OCI-LY7 (cell line): ENCODE measurements at regions not wholly inside any gene's neighbourhood (a gene's known extent, or its start where the extent isn't known, plus 50 kb on each side); places are given as distances from the start of the nearest gene placed in this dataset.

Experiments
- CTCF ChIP-seq: fragments of 200-600 bp; sonication (generic); conservative IDR thresholded peaks from 2 replicates; pipeline ENCODE4 v1.5.1; 2014; ENCODE audit warnings: mild to moderate bottlenecking, antibody characterized with exemption, low read length, moderate library complexity, mixed read lengths
- EZH2phosphoT487 ChIP-seq: fragments of 200-600 bp; sonication (generic); IDR thresholded peaks from 2 replicates; pipeline ENCODE4 v1.6.1; 2018; ENCODE audit warnings: low read depth, borderline replicate concordance, mild to moderate bottlenecking, mixed run types, antibody characterized with exemption, low read length, moderate library complexity, mixed read lengths

GRCh38 chr16:59699786-59700185, 965.7 kb upstream of the GOT2 start:
- no peak for TF ChIP-seq CTCF
- TF ChIP-seq EZH2phosphoT487: no peak
